Trophoblast cell (in vitro differentiated cells and primary cell): ENCODE measurements at regions not wholly inside any gene's neighbourhood (a gene's known extent, or its start where the extent isn't known, plus 50 kb on each side); places are given as distances from the start of the nearest gene placed in this dataset.

Source experiments
- DNase-seq, 2 donors: peaks; one replicate each; pipeline ENCODE4 v3.0.0-alpha.2; 2016
- H2AFZ ChIP-seq: 2 replicates; pipeline ENCODE4 v1.6.1; 2013; ENCODE audit warnings: low read length, moderate library complexity, mild to moderate bottlenecking; ENCODE audit not compliant: insufficient read depth, poor library complexity
- H2AK5ac ChIP-seq: 2 replicates; pipeline ENCODE4 v1.6.1; 2013; ENCODE audit warnings: mild to moderate bottlenecking, low read length
- H2BK120ac ChIP-seq: 2 replicates; pipeline ENCODE4 v1.6.1; 2013; ENCODE audit warnings: low read length, mild to moderate bottlenecking, moderate library complexity; ENCODE audit not compliant: insufficient read depth, poor library complexity
- H2BK12ac ChIP-seq: 2 replicates; pipeline ENCODE4 v1.6.1; 2013; ENCODE audit warnings: mild to moderate bottlenecking, low read length, moderate library complexity
- H2BK5ac ChIP-seq: 2 replicates; pipeline ENCODE4 v1.6.1; 2013; ENCODE audit warnings: low read length, low read depth, moderate library complexity, mild to moderate bottlenecking; ENCODE audit not compliant: poor library complexity
- H3K14ac ChIP-seq: 2 replicates; pipeline ENCODE4 v1.6.1; 2013; ENCODE audit warnings: mild to moderate bottlenecking, low read length
- H3K18ac ChIP-seq: 2 replicates; pipeline ENCODE4 v1.6.1; 2013; ENCODE audit warnings: mild to moderate bottlenecking, low read length
- H3K23ac ChIP-seq: 2 replicates; pipeline ENCODE4 v1.6.1; 2013; ENCODE audit warnings: low read length
- H3K27ac ChIP-seq: 2 replicates; pipeline ENCODE4 v1.5.1; 2013; ENCODE audit warnings: low read depth, mild to moderate bottlenecking, inconsistent platforms, low read length, moderate library complexity
- H3K27me3 ChIP-seq: 2 replicates; pipeline ENCODE4 v1.6.1; 2013; ENCODE audit warnings: inconsistent platforms, mild to moderate bottlenecking, low read length, moderate library complexity; ENCODE audit not compliant: insufficient read depth
- H3K36me3 ChIP-seq, 2 experiments: 1 replicate in 1 of 2; 2 replicates in 1 of 2; pipeline ENCODE4 v1.6.1; 2013; ENCODE audit warnings: low read length in 2 of 2, mild to moderate bottlenecking in 2 of 2, moderate library complexity in 1 of 2; ENCODE audit not compliant: insufficient read depth in 2 of 2, control insufficient read depth in 1 of 2
- H3K4ac ChIP-seq: 2 replicates; pipeline ENCODE4 v1.6.1; 2013; ENCODE audit warnings: low read depth, mild to moderate bottlenecking, low read length, moderate library complexity
- H3K4me1 ChIP-seq, 2 experiments: 1 replicate in 1 of 2; 2 replicates in 1 of 2; pipeline ENCODE4 v1.6.1; 2013; ENCODE audit warnings: low read length in 2 of 2, mild to moderate bottlenecking in 2 of 2, moderate library complexity in 1 of 2; ENCODE audit not compliant: insufficient read depth in 2 of 2, control insufficient read depth in 1 of 2
- H3K4me2 ChIP-seq: 2 replicates; pipeline ENCODE4 v1.6.1; 2013; ENCODE audit warnings: inconsistent platforms, mild to moderate bottlenecking, low read length, moderate library complexity
- H3K4me3 ChIP-seq: 2 replicates; pipeline ENCODE4 v1.5.1; 2013; ENCODE audit warnings: mild to moderate bottlenecking, low read depth, low read length, inconsistent platforms
- H3K79me1 ChIP-seq: one replicate; pipeline ENCODE4 v1.6.1; 2013; ENCODE audit warnings: low read length
- H3K79me2 ChIP-seq: 2 replicates; pipeline ENCODE4 v1.6.1; 2013; ENCODE audit warnings: low read length, mild to moderate bottlenecking; ENCODE audit not compliant: control insufficient read depth, insufficient read depth, poor library complexity
- H3K9ac ChIP-seq: 2 replicates; pipeline ENCODE4 v1.6.1; 2013; ENCODE audit warnings: mild to moderate bottlenecking, low read length
- H3K9me3 ChIP-seq: 2 replicates; pipeline ENCODE4 v1.6.1; 2013; ENCODE audit warnings: low read depth, mild to moderate bottlenecking, control low read depth, inconsistent platforms, low read length; ENCODE audit not compliant: insufficient read depth
- H4K12ac ChIP-seq: 2 replicates; pipeline ENCODE4 v1.6.1; 2013; ENCODE audit warnings: low read depth, mild to moderate bottlenecking, low read length, moderate library complexity
- H4K8ac ChIP-seq: 2 replicates; pipeline ENCODE4 v1.6.1; 2013; ENCODE audit warnings: low read depth, mild to moderate bottlenecking, low read length, moderate library complexity
- H4K91ac ChIP-seq: one replicate; pipeline ENCODE4 v1.6.1; 2013; ENCODE audit warnings: low read depth, mild to moderate bottlenecking, low read length, moderate library complexity
- WGBS: extraction: QIAGEN DNeasy Blood & Tissue Kit; methylation state at CpG from one replicate; pipeline ENCODE4 v1.1.7; 2013; ENCODE audit warnings: missing lambda C conversion rate; ENCODE audit not compliant: insufficient read length, insufficient coverage; ENCODE audit errors: extremely low coverage; 5-methylcytosine and 5-hydroxymethylcytosine counted together

DNA sequence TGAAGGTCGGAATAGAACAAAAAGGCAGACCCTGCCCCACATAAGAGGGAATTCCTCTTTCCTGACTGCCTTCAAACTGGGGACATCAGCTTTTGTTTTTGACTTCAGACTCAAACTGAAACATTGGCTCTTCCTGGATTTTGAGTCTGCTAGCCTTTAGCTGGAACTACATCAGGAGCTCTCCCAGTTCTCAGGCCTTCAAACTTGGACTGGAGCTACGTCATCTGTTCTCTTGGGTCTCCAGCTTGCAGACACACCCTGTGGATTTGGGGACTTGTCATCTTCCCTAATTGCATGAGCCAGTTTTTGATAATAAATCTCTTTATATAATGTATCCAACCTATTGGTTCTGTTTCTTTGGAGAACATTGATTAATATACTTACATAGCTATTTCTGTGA, 798.1 kb downstream of the TBL1XR1 start:
- H4K91ac ChIP-seq, result no peak overlapping the region
- H3K36me3 ChIP-seq, result no peaks in the 10 kb centered on the region
- no peaks in the 10 kb centered on the region for H3K27me3 ChIP-seq
- no peak for DNase-seq
- no peak overlapping the region for H3K9ac ChIP-seq
- no peak overlapping the region for H3K23ac ChIP-seq
- no peak overlapping the region for H2BK5ac ChIP-seq
- H3K79me2 ChIP-seq, result no peaks in the 10 kb centered on the region
- no peaks in the 10 kb centered on the region for H3K9me3 ChIP-seq
- no peak overlapping the region for H3K4me2 ChIP-seq
- H2AFZ ChIP-seq, result no peak overlapping the region
- H2BK12ac ChIP-seq, result no peak overlapping the region
- no peak overlapping the region for H2BK120ac ChIP-seq
- H3K4me3 ChIP-seq, result no peak overlapping the region
- no peak overlapping the region for H2AK5ac ChIP-seq
- no peaks in the 10 kb centered on the region for H3K4me1 ChIP-seq
- no peak overlapping the region for H3K4ac ChIP-seq
- H3K14ac ChIP-seq, result no peak overlapping the region
- H4K8ac ChIP-seq, result no peak overlapping the region
- H3K18ac ChIP-seq, result no peak overlapping the region
- H3K27ac ChIP-seq, result no peak overlapping the region
- no CpG with 5 or more reads among the region's 2 CpGs for WGBS
- H4K12ac ChIP-seq, result no peak overlapping the region
- H3K79me1 ChIP-seq, result no peaks in the 10 kb centered on the region

DNA sequence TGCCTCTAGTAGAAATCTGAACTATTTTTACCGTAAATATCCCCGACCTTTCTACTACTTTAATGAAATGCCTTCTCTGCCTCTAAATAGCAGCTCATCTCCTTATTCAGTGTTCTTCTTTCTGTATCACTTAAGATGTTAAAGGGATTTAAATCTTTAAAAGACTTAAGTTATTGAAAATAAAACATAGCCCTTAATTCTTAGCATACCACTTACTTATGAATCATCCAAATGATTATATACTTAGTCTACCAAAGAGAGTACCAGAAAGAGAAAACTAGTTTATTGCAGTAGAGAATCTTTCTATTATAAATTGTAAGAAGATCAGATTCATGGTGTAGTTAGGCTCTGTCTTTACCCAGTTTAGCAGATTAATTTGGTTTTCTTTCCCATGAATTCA, 802.0 kb downstream of the TBL1XR1 start:
- no peak overlapping the region for H2BK5ac ChIP-seq
- H4K8ac ChIP-seq, result no peak overlapping the region
- H3K79me2 ChIP-seq, result no peaks in the 10 kb centered on the region
- WGBS, result no CpG with 5 or more reads among the region's 2 CpGs
- H4K91ac ChIP-seq, result no peak overlapping the region
- no peak overlapping the region for H2BK12ac ChIP-seq
- no peak overlapping the region for H3K27ac ChIP-seq
- no peaks in the 10 kb centered on the region for H3K27me3 ChIP-seq
- H3K23ac ChIP-seq, result no peak overlapping the region
- no peak overlapping the region for H3K4ac ChIP-seq
- H3K9ac ChIP-seq, result no peak overlapping the region
- H3K18ac ChIP-seq, result no peak overlapping the region
- H3K4me1 ChIP-seq, result no peaks in the 10 kb centered on the region
- H2AK5ac ChIP-seq, result no peak overlapping the region
- H2AFZ ChIP-seq, result no peak overlapping the region
- H3K79me1 ChIP-seq, result no peaks in the 10 kb centered on the region
- no peak overlapping the region for H3K4me3 ChIP-seq
- H2BK120ac ChIP-seq, result no peak overlapping the region
- H4K12ac ChIP-seq, result no peak overlapping the region
- H3K9me3 ChIP-seq, result no peaks in the 10 kb centered on the region
- no peak overlapping the region for H3K14ac ChIP-seq
- DNase-seq, result no peak
- no peak overlapping the region for H3K4me2 ChIP-seq
- no peaks in the 10 kb centered on the region for H3K36me3 ChIP-seq

DNA sequence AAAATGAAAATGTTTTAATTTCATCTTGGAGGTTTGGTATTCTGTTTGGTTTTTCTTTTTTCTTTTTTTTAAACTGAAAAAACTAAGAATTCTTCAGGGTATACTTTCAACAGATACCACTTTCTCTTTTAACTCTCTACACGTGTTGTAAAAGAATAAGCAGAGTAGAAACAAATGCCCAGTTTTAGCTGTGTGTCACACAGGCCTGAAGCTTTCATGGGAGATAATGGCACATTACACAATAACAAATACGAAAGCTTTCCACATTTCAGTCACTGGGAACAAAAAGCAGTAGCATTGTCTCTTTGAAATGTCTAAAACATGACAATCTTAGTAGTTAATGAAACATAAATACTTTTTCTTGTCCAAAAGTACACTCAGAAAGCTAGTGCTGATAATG, 818.5 kb downstream of the TBL1XR1 start:
- H4K91ac ChIP-seq, result no peak overlapping the region
- H3K9me3 ChIP-seq, result no peaks in the 10 kb centered on the region
- H3K9ac ChIP-seq, result no peak overlapping the region
- no peak overlapping the region for H3K14ac ChIP-seq
- no peak overlapping the region for H3K4me3 ChIP-seq
- H4K12ac ChIP-seq, result no peak overlapping the region
- no peak overlapping the region for H2BK12ac ChIP-seq
- no peak overlapping the region for H2BK5ac ChIP-seq
- no peak overlapping the region for H2AFZ ChIP-seq
- no peaks in the 10 kb centered on the region for H3K79me1 ChIP-seq
- H2BK120ac ChIP-seq, result no peak overlapping the region
- DNase-seq, result peak in 1 of 2 donors; percentile 11
- H3K27ac ChIP-seq, result no peak overlapping the region
- no peaks in the 10 kb centered on the region for H3K27me3 ChIP-seq
- no peak overlapping the region for H3K4me2 ChIP-seq
- no peaks in the 10 kb centered on the region for H3K79me2 ChIP-seq
- H2AK5ac ChIP-seq, result no peak overlapping the region
- no CpG with 5 or more reads among the region's 2 CpGs for WGBS
- no peak overlapping the region for H3K18ac ChIP-seq
- no peak overlapping the region for H3K4ac ChIP-seq
- no peak overlapping the region for H4K8ac ChIP-seq
- H3K23ac ChIP-seq, result no peak overlapping the region
- no peaks in the 10 kb centered on the region for H3K4me1 ChIP-seq
- H3K36me3 ChIP-seq, result no peaks in the 10 kb centered on the region

DNA sequence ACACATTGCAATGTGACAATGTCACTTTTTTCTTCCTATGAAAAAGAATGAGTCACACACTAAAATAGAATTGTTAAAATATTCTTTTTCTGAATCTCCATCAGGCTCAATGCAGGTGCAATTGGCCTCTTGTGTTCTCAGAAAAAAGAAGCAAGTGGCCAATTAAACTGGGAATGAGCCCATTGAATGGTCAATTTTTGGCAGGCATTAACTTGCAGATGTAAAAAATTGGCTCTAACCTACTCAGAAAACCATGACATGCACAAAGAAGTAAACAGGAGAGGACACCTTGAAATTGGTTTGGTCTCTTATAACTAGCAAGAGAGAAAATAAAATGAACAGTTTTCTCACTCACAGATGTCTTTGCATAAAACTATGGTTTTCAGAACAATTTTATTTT, 820.8 kb downstream of the TBL1XR1 start:
- H3K79me2 ChIP-seq, result no peaks in the 10 kb centered on the region
- H3K14ac ChIP-seq, result no peak overlapping the region
- no peak overlapping the region for H3K18ac ChIP-seq
- H3K36me3 ChIP-seq, result no peaks in the 10 kb centered on the region
- H3K79me1 ChIP-seq, result no peaks in the 10 kb centered on the region
- no peak overlapping the region for H2BK5ac ChIP-seq
- H4K91ac ChIP-seq, result no peak overlapping the region
- H3K4me3 ChIP-seq, result no peak overlapping the region
- H4K12ac ChIP-seq, result no peak overlapping the region
- no peak overlapping the region for H3K27ac ChIP-seq
- no peak overlapping the region for H3K23ac ChIP-seq
- no peaks in the 10 kb centered on the region for H3K27me3 ChIP-seq
- no peak overlapping the region for H2BK12ac ChIP-seq
- DNase-seq, result no peak
- H2BK120ac ChIP-seq, result no peak overlapping the region
- H3K4me2 ChIP-seq, result no peak overlapping the region
- no peak overlapping the region for H3K9ac ChIP-seq
- H3K9me3 ChIP-seq, result no peaks in the 10 kb centered on the region
- H2AFZ ChIP-seq, result no peak overlapping the region
- no peaks in the 10 kb centered on the region for H3K4me1 ChIP-seq
- no peak overlapping the region for H3K4ac ChIP-seq
- H2AK5ac ChIP-seq, result no peak overlapping the region
- H4K8ac ChIP-seq, result no peak overlapping the region

DNA sequence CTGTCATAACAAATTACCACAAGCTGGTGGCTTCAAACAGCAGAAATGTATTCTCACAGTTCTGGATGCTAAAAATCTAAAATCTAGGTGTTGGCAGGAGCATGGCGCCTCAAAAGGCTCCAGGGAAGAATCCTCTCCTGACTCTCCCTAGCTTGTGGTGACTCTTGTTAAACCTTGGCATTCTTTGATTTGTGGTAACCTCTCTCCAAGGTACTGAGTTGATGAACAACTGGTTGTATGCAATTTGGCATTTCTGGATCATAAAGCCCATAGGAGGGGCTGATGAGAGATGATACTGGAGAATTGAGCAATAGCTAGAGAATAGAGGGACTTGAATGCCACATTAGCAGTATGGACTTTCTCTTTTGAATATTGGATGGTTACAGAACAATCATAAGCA, 821.8 kb downstream of the TBL1XR1 start:
- Histone ChIP-seq H2BK5ac (no peak overlapping the region), H3K27ac (no peak overlapping the region), H3K9me3 (no peaks in the 10 kb centered on the region), H3K79me1 (no peaks in the 10 kb centered on the region), H2AK5ac (no peak overlapping the region), H3K79me2 (no peaks in the 10 kb centered on the region), H4K12ac (no peak overlapping the region), H3K9ac (no peak overlapping the region), H3K4me3 (no peak overlapping the region), H3K18ac (no peak overlapping the region), H3K23ac (no peak overlapping the region), H3K4me2 (no peak overlapping the region), H4K91ac (no peak overlapping the region), H2BK120ac (no peak overlapping the region), H2AFZ (no peak overlapping the region), H2BK12ac (no peak overlapping the region), H3K27me3 (no peaks in the 10 kb centered on the region), H3K4ac (no peak overlapping the region), H3K4me1 (no peaks in the 10 kb centered on the region), H4K8ac (no peak overlapping the region), H3K14ac (no peak overlapping the region), H3K36me3 (no peaks in the 10 kb centered on the region)
- WGBS, result no CpG with 5 or more reads among the region's 1 CpG
- DNase-seq, result no peak
